ENCODE measurements at regions not wholly inside any gene's neighbourhood (a gene's known extent, or its start where the extent isn't known, plus 50 kb on each side); places are given as distances from the start of the nearest gene placed in this dataset.

GRCh38 chr17:27990100-27990499 is 52.4 kb upstream of the NLK start:
- H3K4me1 ChIP-seq (ENCODE audit: insufficient read depth, low read length): no peaks in the 10 kb centered on the region
- no peak overlapping the region for H4K8ac ChIP-seq (replicated peaks; ENCODE audit: insufficient read length, low read depth, low read length)
- H2BK15ac ChIP-seq (ENCODE audit: low read depth, low read length): no peak overlapping the region
- H2BK20ac ChIP-seq (ENCODE audit: low read depth, low read length, poor library complexity, severe bottlenecking): no peak overlapping the region
- no peak overlapping the region for H3K14ac ChIP-seq (ENCODE audit: insufficient read depth, low read length)
- TF ChIP-seq CTCF (conservative IDR thresholded peaks at IDR 0.05): no peak
- H3T11ph ChIP-seq (ENCODE audit: low read length): no peak overlapping the region
- H3K36me3 Mint-ChIP-seq (ENCODE audit: insufficient read depth in 1 of 3, low read depth in 3 of 3): no peaks in the 10 kb centered on the region
- H2AFZ ChIP-seq (ENCODE audit: low read length): no peak overlapping the region
- no peak overlapping the region for H3K9ac ChIP-seq (ENCODE audit: extremely low read depth, insufficient read length, low read length)
- H4K5ac ChIP-seq (ENCODE audit: insufficient read length, low read depth, low read length): no peak overlapping the region
- H3K27ac ChIP-seq (ENCODE audit: insufficient read length, low read depth, low read length): no peak overlapping the region
- no peak overlapping the region for H2BK12ac ChIP-seq (ENCODE audit: insufficient read length, low read depth, low read length)
- H3K27me3 Mint-ChIP-seq (ENCODE audit: low read depth): peaks cover 7% of the 10 kb centered on the region
- H3K4ac ChIP-seq (ENCODE audit: low read depth, low read length): no peak overlapping the region
- no peak overlapping the region for H3K18ac ChIP-seq (ENCODE audit: insufficient read length, low read depth, low read length)
- no peak overlapping the region for H3K23ac ChIP-seq (ENCODE audit: insufficient read length, low read depth, low read length)
- no peak overlapping the region for H3K27ac Mint-ChIP-seq
- H3K4me2 ChIP-seq (ENCODE audit: insufficient read depth, insufficient read length, low read length): no peak overlapping the region
- H2BK120ac ChIP-seq (ENCODE audit: low read depth, low read length, poor library complexity, severe bottlenecking): no peak overlapping the region
- H3K56ac ChIP-seq (ENCODE audit: insufficient read length, low read depth, low read length): no peak overlapping the region
- no peaks in the 10 kb centered on the region for H3K79me1 ChIP-seq (ENCODE audit: insufficient read depth, low read depth, low read length, poor library complexity, severe bottlenecking)
- H3K9me3 Mint-ChIP-seq: peaks cover 0 to 4% of the 10 kb centered on the region in 2 experiments; a peak in 1 of 5 replicates
- H4K91ac ChIP-seq (ENCODE audit: insufficient read length, low read depth, low read length): no peak overlapping the region
- no peaks in the 10 kb centered on the region for H3K79me2 ChIP-seq (ENCODE audit: insufficient read depth, low read length)
- WGBS (ENCODE audit: extremely low coverage, insufficient read length, low lambda C conversion rate): no CpG with 5 or more reads among the region's 2 CpGs
- H4K20me1 ChIP-seq (ENCODE audit: control insufficient read depth, insufficient read depth, insufficient read length): no peaks in the 10 kb centered on the region
- H3K9me3 ChIP-seq (ENCODE audit: control insufficient read depth, low read depth, low read length): no peaks in the 10 kb centered on the region
- H3K4me3 Mint-ChIP-seq: no peak overlapping the region
- no peaks in the 10 kb centered on the region for H3K23me2 ChIP-seq (ENCODE audit: insufficient read length, low read depth, low read length, poor library complexity, severe bottlenecking)
- H3K4me1 Mint-ChIP-seq: peaks cover 3 to 11% of the 10 kb centered on the region in 2 experiments
- no peak overlapping the region for H2AK5ac ChIP-seq (ENCODE audit: insufficient read length, low read length)
- H3K27me3 ChIP-seq (ENCODE audit: insufficient read depth, low read length): no peaks in the 10 kb centered on the region
- H2BK5ac ChIP-seq (ENCODE audit: insufficient read length, low read length): no peak overlapping the region
- no peak for DNase-seq

Measured in H9 (cell line).